Adrenal gland (tissue), 5 donors: ENCODE measurements at regions not wholly inside any gene's neighbourhood (a gene's known extent, or its start where the extent isn't known, plus 50 kb on each side); places are given as distances from the start of the nearest gene placed in this dataset.

ENCODE experiments used
- CTCF ChIP-seq, 6 experiments: fragments of 450-650 bp in 4 of 6; fragments of 200-600 bp in 2 of 6; sonication (generic) in 1 of 6; IDR thresholded peaks; 1 replicate in 5 of 6; 2 replicates in 1 of 6; pipeline versions ENCODE4 v1.5.1 to v1.8.0; 2016 to 2021; ENCODE audit warnings: antibody characterized with exemption in 6 of 6, mild to moderate bottlenecking in 2 of 6, moderate library complexity in 1 of 6
- POLR2A ChIP-seq, 2 donors: fragments of 450-650 bp; IDR thresholded peaks; one replicate each; pipeline ENCODE4 v1.6.1; 2017; ENCODE audit warnings: antibody characterized with exemption in 2 of 2, mild to moderate bottlenecking in 2 of 2, moderate library complexity in 1 of 2
- donor health status: DM: no; HTN: no; CAD: no.

GRCh38 chr6:113427617-113428016 lies 429.5 kb upstream of the MARCKS start:
- TF ChIP-seq CTCF (IDR thresholded peaks at IDR 0.05), result no peak
- TF ChIP-seq POLR2A (IDR thresholded peaks at IDR 0.05), result no peak
